CD4-positive, alpha-beta T cell treated with Interleukin-21 for 1 hour (primary cell): ENCODE measurements at regions not wholly inside any gene's neighbourhood (a gene's known extent, or its start where the extent isn't known, plus 50 kb on each side); places are given as distances from the start of the nearest gene placed in this dataset.

ENCODE experiments used
- DNase-seq: peaks from one replicate; pipeline ENCODE4 v3.0.0-alpha.2; 2020

DNA sequence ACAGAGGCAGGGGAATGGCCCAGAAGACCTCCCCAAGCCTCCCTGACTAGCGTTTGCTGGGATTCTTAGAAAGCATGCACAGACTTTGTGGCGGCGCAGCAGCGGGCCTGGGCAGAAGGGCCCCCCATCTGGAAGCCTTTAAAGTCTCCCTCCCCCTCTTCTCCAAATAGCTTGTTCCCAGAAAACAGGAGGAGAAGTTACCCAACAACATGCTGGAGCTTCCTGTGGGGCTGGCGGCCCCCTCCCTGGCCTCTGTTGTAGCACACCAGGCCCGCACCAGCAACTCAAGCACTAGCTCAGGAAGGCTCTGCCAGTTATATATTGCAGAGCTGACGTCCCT lies 334.8 kb downstream of the DYSF start:
- no peak for DNase-seq

GRCh38 chr2:71787476-71788185 lies 334.3 kb downstream of the DYSF start:
- DNase-seq, result no peak

DNA sequence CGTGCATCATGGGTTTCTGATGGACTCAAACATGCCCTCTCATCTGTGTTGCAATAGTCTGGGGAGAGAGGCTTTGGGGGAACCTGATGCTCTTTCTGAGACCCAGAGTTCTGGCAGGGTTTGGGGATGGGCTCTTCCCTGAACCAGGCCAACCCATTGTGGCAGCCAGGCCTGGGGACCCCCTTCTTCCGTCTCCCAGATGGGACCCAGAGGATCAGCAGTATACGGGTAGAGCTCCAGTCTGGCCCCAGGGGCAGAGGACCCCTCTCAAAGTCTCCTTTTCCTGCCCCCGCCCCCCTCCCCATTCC lies 333.7 kb downstream of the DYSF start:
- no peak for DNase-seq

- no peak for DNase-seq
Observed at GRCh38 chr2:71786291-71787107, 333.1 kb downstream of the DYSF start.

DNA sequence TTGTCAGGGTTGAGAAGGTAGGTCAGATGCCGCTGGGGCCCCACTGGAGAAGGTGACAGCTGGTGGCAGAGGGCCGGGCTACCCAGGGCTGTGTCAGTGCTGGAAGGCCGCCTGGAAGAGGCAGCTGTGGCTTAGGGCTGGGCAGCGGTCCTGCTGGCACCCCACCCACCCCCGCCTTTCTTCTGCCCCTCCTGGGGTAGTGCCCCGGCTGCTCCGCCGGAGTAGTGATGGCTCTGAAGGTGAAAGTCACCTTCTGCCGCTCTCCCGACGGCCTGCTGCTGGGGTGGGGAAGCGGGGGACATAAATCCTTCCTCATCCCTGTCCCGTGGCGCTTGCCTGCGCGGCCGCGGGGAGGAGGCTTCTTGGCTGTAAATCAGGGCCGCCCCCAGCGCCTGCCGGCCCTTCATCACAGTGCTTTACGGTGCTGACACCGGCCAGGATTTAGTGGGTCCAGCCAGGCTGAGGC lies 332.2 kb downstream of the DYSF start:
- no peak for DNase-seq

DNA sequence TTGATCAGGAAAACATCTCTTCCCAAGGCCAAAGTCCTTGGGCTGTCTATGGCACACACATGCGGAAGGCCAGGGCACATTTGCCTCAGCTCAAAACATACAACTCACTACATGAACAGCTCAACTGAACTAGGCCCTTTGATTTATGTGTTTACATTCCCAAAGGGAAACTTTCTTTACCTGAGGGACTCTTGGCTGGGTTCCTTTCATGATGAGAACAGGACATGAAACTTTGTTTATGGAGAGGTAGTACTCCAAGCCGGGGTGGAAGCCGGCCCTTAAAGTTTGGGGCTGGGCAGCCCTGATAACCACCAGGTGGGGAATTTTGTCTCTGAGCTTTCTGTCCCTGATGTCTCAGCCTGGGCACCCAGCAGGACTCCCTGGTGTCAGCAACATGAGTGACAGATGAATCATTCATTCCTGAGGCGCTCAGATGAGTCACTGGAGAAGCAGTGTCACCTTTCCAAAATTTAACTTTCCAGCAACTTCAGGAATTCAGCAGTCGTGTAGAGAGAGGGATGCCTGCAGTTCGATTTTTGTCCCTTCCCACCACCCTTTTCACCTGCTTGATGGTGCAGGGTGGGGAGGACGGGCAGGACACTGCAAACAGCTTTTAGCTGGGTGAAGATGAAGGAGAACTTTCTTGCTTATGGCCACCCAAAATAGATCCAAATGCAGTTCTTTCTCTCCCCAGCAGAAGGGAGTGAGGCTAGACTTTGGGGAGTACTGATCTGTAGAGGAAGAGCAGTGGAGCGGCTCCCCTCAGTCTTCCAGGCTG lies 331.6 kb downstream of the DYSF start:
- DNase-seq, result no peak

GRCh38 chr2:71783815-71784214 lies 330.5 kb downstream of the DYSF start:
- DNase-seq, result no peak

DNA sequence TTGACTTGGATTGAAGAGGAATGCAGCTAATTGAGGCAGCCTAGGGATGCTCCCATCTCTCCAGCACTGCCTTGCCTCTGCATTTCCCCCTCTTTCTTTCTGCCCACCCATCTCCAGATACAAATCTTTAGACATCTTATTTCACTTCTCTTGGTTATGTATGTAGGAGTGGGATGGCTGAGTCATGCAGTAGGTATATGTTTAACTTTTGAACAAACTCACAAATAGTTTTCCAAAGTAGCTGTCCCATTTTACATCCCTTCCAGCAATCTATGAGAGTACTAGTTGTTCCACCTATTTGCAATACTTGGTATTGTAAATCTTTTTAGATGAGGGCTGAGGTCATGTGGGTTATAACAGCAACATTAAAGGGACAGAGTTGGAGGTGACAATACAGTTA lies 329.9 kb downstream of the DYSF start:
- no peak for DNase-seq

DNA sequence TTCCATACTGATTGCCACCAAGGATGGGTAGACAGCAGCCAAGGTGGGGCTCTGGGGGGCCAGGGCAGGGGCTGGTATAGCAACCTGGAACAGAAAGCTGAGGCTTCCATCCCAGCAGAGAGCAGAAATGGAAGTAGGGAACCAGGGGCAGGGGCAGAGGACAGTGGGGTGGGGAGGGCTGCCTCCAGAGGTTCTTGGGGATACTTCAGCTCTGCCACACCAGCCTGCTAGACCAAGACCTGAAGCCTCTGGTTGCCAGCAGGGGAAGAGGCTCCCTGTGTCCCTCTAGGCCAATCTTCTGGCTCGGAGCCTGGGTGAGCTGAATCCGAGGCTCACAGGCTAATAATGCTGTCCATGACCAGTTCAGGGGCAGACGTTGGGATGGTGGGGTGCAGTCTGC lies 329.0 kb downstream of the DYSF start:
- DNase-seq, result no peak

- DNase-seq, result no peak
Observed at GRCh38 chr2:71781695-71782228, 328.4 kb downstream of the DYSF start.

- DNase-seq, result no peak
Observed at GRCh38 chr2:71780162-71780561, 326.8 kb downstream of the DYSF start.

DNA sequence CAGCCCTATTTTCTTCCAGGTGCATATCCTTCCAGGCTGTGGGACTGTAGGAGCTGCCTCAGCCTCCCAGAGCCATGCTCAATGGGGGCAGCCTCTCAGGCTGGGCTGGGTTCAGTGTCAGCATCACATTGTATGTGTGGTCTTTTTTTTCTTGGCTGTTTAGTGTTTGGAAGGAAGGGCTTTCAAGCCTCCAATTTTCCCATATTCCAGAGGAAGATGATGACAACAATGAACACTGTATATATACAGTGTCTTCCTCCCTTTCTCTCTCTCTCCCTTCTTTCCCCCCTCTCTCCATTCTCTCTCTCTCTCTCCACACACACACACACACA lies 326.4 kb downstream of the DYSF start:
- DNase-seq, result no peak

DNA sequence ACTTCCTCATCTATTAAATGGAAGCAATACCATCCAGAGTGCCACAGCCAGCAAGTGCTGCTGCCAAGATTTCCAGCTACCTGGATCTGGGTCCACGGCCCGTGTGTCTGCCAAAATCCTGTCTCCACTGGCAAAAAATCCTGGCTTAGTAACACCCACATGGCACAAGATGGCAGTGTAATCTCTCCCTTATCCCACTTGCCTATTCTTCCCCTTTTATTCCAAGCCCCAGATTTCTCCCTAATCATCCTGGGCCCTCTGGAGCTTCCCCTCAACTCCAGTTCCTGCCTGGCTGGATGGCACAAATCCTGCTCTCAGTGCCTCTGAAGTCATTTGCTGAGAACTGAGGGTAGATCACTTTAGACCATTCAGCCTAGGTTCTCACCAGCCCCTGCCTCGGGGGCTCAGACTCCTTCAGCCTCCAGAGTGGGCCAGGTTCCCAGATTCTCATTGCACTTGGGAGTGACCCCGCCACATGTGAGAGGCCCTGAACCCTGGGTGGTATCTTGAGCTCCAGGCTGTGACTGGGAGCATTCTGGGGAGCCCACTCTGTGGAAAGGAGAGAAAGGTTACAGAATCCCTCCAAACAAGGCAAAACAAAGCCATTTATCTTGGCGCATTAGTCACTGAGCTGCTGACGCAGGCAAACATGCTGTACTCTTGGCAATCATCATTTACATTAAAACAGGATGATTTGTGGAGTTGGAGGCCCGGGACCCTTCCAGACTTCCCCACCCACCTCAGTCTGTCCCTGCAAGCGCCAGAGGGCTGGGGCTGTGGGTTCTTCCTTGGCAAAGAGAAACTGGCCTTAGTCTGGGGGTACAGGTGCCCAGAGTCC lies 325.8 kb downstream of the DYSF start:
- DNase-seq, result no peak

DNA sequence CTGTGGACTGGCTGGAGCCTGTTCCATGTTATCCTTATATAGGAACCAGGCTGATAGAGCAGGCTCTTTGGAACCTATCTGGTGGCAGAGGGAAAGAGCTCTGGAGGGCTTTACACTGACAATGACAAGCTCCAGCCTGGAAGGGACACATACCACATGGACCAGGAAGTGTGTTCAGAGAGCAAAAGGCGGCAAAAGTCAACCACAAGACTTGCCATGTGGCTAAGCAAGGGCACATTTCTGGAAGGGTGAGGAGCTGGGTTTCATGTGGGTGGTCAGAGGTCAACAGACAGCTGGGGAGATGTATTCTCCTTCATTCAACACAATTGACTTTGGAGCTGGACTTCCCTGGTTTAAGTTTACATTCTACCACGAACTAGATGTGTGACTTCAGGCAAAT lies 325.2 kb downstream of the DYSF start:
- DNase-seq, result no peak

DNA sequence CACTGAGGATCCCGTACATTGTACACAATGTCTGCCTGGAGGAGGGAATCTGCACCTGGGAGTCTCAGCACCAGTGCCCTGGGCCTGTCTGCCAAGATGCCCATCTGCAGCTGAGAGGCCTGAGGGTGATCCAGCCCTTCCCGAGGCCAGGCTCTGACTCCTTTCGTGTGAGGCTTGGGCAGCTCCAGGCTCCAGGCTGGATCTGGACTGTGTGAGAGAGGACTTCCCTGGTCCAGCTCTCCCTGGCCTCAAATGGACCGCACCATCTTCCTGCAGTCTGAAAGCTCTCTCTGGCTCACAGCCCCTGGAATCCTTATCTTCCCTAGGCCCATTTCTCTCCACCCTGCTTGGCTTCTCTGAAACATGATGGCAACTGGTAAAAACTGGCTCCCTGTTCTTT lies 324.6 kb downstream of the DYSF start:
- no peak for DNase-seq

GRCh38 chr2:71776227-71776626 lies 322.9 kb downstream of the DYSF start:
- no peak for DNase-seq

DNA sequence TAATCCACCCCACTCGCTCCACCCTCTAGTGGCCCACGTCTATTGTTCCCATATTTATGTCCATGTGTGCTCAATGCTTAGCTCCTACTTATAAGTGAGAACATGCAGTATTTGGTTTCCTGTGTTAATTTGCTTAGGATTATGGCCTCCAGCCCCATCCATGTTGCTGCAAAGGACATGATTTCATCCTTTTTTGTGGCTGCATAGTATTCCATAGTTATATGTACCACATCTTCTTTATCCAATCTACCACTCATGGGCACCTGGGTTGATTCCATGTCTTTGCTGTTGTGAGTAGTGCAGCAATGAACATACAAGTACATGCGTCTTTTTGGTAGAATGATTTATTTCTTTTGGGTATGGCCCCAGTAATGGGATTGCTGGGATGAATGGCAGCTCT lies 319.9 kb downstream of the DYSF start:
- DNase-seq, result no peak

GRCh38 chr2:71772510-71773172 lies 319.3 kb downstream of the DYSF start:
- DNase-seq, result no peak

- DNase-seq, result no peak
Observed at GRCh38 chr2:71767663-71768062, 314.3 kb downstream of the DYSF start.

DNA sequence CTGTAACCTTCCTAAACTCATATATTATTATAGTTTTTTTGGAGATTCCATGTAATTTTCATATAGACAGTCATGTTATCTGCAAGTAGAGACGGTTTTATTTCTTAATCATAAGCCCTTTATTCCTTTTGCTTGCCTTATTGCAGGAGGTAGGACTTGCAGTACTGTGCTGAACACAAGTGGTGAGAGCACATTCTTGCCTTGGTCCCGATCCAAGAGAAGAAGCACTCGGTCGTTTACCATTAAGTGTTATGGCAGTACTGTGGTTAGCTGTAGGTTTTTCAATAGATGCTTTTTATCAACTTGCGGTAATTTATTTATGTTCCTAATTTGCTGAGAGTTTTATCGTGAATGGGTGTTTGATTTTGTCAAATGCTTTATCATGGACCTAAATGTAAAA lies 305.7 kb downstream of the DYSF start:
- no peak for DNase-seq

DNA sequence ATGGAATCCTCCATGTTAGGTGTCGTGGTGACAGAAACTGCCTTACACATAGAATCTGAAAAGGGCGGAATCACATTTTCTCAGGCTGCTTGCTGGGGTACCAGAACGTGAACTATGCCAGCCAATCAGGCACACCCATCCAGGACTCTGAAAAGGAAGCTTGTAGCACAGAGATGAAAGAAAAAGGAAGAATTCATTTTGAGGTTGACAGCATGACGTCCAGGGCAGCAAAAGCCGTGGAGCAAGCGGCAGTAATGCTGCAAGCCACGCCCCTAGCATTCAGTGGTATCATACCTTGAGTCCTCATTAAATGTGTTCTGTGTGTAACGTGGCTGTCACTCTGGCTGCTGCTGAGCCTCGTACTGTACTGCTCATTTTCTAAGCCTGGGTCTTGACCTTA lies 304.0 kb downstream of the DYSF start:
- no peak for DNase-seq

DNA sequence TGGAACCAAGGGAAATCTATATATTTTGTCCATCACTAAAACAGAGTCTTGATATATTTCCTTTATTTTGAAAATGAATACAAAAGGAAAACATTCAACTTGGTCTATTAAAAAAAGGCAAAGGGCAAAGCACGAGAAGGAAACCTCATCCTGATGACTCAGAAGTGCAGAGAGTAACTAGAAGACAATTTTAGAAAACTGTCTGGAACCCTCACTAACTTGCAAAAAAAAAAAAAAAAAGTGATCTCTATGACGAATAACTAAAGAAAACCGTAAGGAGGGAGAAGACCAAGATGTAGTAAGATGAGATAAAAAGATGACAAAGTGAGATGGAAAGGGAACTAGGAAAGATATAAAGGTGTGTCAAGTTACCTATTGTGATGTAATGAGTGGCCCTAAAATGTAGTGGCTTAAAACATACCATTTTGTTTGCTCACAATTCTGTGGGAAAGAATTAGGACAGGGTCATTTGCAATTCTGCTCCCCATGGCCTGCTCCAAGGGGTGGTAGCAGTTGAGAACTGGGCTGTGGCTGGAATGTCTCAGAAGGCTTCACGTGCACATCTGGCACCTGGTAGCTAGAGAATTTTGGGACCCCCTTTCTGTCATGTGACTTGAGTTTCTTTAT lies 303.0 kb downstream of the DYSF start:
- no peak for DNase-seq
